Neural cell (in vitro differentiated cells): ENCODE measurements at regions not wholly inside any gene's neighbourhood (a gene's known extent, or its start where the extent isn't known, plus 50 kb on each side); places are given as distances from the start of the nearest gene placed in this dataset.

Source experiments
- H2AFZ ChIP-seq: fragments of 200-600, 300-800 bp; sonication (generic), shearing (Covaris generic); 2 replicates; pipeline ENCODE4 v1.6.0; 2014; ENCODE audit warnings: low read depth, mild to moderate bottlenecking, antibody characterized with exemption, low read length, moderate library complexity
- H3F3A ChIP-seq: fragments of 200-600 bp; shearing (Covaris generic); 2 replicates; pipeline ENCODE4 v1.6.1; 2016; ENCODE audit warnings: mild to moderate bottlenecking, moderate library complexity, mixed read lengths, antibody characterized with exemption, low read length; ENCODE audit not compliant: insufficient read depth, poor library complexity, severe bottlenecking
- H3K27ac ChIP-seq: fragments of 200-600, 300-800 bp; sonication (generic), shearing (Covaris generic); 2 replicates; pipeline ENCODE4 v1.5.1; 2014; ENCODE audit warnings: mild to moderate bottlenecking, low read length, moderate library complexity
- H3K27me3 ChIP-seq: fragments of 300-800, 200-600 bp; sonication (generic), shearing (Covaris generic); 2 replicates; pipeline ENCODE4 v1.6.0; 2014; ENCODE audit warnings: mild to moderate bottlenecking, low read depth, low read length, moderate library complexity; ENCODE audit not compliant: insufficient read depth
- H3K36me3 ChIP-seq: fragments of 300-800, 200-600 bp; sonication (generic), shearing (Covaris generic); 2 replicates; pipeline ENCODE4 v1.5.1; 2014; ENCODE audit warnings: mild to moderate bottlenecking, antibody characterized with exemption, low read length, moderate library complexity; ENCODE audit not compliant: insufficient read depth
- H3K4me2 ChIP-seq: fragments of 300-800, 200-600 bp; sonication (generic), shearing (Covaris generic); 2 replicates; pipeline ENCODE4 v1.6.0; 2014; ENCODE audit warnings: mild to moderate bottlenecking, low read length
- H3K4me3 ChIP-seq: fragments of 300-800, 200-600 bp; sonication (generic), shearing (Covaris generic); 2 replicates; pipeline ENCODE4 v1.5.1; 2014; ENCODE audit warnings: mild to moderate bottlenecking, low read length, moderate library complexity
- H3K79me2 ChIP-seq: fragments of 200-600 bp; shearing (Covaris generic); replicated peaks from 2 replicates; pipeline ENCODE4 v1.6.0; 2014; ENCODE audit warnings: mild to moderate bottlenecking, low read length, moderate library complexity; ENCODE audit not compliant: insufficient read depth
- H3K9ac ChIP-seq: fragments of 300-800, 200-600 bp; sonication (generic), shearing (Covaris generic); 2 replicates; pipeline ENCODE4 v1.6.1; 2016; ENCODE audit warnings: mild to moderate bottlenecking, low read length, mixed read lengths
- H3K9me2 ChIP-seq: fragments of 200-600 bp; shearing (Covaris generic); 2 replicates; pipeline ENCODE4 v1.6.1; 2016; ENCODE audit warnings: mild to moderate bottlenecking, low read length, mixed read lengths; ENCODE audit not compliant: insufficient read depth
- H3K9me3 ChIP-seq: fragments of 200-600, 300-800 bp; sonication (generic), shearing (Covaris generic); 2 replicates; pipeline ENCODE4 v1.6.1; 2016; ENCODE audit warnings: mild to moderate bottlenecking, mixed run types, low read length, moderate library complexity, mixed read lengths
- H4K20me1 ChIP-seq: fragments of 200-600 bp; shearing (Covaris generic); 2 replicates; pipeline ENCODE4 v1.6.1; 2016; ENCODE audit warnings: mild to moderate bottlenecking, mixed run types; ENCODE audit not compliant: insufficient read depth
- EP300 ChIP-seq: fragments of 450-650 bp; conservative IDR thresholded peaks from 2 replicates; pipeline ENCODE4 v1.6.1; 2014; ENCODE audit warnings: antibody characterized with exemption, mild to moderate bottlenecking, moderate library complexity; ENCODE audit not compliant: poor library complexity, severe bottlenecking
- EZH2 ChIP-seq: fragments of 200-600, 300-800 bp; shearing (Covaris generic), sonication (generic); IDR thresholded peaks from 2 replicates; pipeline ENCODE4 v1.6.1; 2014; ENCODE audit warnings: antibody characterized with exemption, low read length, borderline replicate concordance, mild to moderate bottlenecking; ENCODE audit not compliant: insufficient read depth, poor library complexity, severe bottlenecking
- MXI1 ChIP-seq: fragments of 450-650 bp; conservative IDR thresholded peaks from 2 replicates; pipeline ENCODE4 v1.6.1; 2014; ENCODE audit warnings: antibody characterized with exemption, mild to moderate bottlenecking; ENCODE audit not compliant: poor library complexity, severe bottlenecking
- POLR2AphosphoS5 ChIP-seq: IDR thresholded peaks from 2 replicates; pipeline ENCODE4 v1.6.1; 2012
- RAD21 ChIP-seq: fragments of 450-650 bp; conservative IDR thresholded peaks from 2 replicates; pipeline ENCODE4 v1.6.1; 2014; ENCODE audit warnings: antibody characterized with exemption, mild to moderate bottlenecking, moderate library complexity
- REST ChIP-seq: IDR thresholded peaks from 2 replicates; pipeline ENCODE4 v1.6.1; 2012; ENCODE audit warnings: borderline replicate concordance
- SMC3 ChIP-seq: fragments of 450-650 bp; conservative IDR thresholded peaks from 2 replicates; pipeline ENCODE4 v1.6.1; 2014; ENCODE audit warnings: antibody characterized with exemption, mild to moderate bottlenecking, moderate library complexity; ENCODE audit not compliant: poor library complexity
- TAF1 ChIP-seq: IDR thresholded peaks from 2 replicates; pipeline ENCODE4 v1.6.1; 2012; ENCODE audit warnings: low read depth
- TF ChIP-seq, protein P1 (sequence below): fragments of 450-650 bp; IDR thresholded peaks from 2 replicates; pipeline ENCODE4 v1.5.1; 2014; ENCODE audit warnings: antibody characterized with exemption, mild to moderate bottlenecking, moderate library complexity; ENCODE audit not compliant: poor library complexity, severe bottlenecking

DNA sequence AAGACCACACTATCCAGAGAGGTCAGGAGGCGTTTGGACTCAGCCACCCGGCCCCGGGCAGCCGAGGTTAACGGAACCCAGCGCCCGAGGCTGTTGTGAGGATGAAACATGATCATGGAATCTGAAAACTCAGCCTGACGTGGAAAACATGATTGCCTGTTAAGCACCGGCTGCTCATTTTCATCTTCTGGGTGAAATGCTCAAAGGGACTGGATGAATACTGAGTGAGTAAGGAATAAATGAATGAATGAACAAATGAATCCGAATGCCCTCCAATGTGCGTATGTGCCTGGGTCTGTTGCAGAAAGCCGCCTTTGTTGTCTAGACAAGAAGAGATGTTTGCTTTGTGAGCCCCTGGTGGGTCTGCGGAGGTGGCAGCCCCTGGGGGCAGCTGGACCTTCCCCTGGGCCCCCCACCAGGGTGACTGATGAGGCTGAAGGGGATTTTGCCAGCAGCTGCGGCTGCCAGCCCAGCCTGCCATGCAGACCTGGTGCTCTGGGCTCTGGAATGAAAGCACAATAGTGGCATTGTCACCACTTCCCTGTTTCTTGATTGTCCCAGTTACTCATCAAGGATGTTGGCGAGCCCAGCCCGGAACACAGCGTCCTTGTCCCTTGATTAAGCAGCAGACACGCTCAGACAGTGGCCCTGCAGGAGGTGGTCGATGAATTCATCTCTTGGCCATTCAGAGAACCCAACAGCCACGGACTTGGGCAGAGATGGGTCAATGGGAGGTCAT is 211.1 kb downstream of the ANKRD60 start:
- Histone ChIP-seq H3K9me3 (no peaks in the 10 kb centered on the region), H3K4me2 (no peak overlapping the region), H3K9me2 (no peaks in the 10 kb centered on the region), H3K27me3 (no peaks in the 10 kb centered on the region), H4K20me1 (no peaks in the 10 kb centered on the region), H3F3A (no peaks in the 10 kb centered on the region), H3K27ac (no peak overlapping the region), H3K36me3 (no peaks in the 10 kb centered on the region), H2AFZ (no peak overlapping the region), H3K9ac (no peak overlapping the region), H3K79me2 (no peaks in the 10 kb centered on the region), H3K4me3 (no peak overlapping the region)
- TF ChIP-seq, protein P1, sequence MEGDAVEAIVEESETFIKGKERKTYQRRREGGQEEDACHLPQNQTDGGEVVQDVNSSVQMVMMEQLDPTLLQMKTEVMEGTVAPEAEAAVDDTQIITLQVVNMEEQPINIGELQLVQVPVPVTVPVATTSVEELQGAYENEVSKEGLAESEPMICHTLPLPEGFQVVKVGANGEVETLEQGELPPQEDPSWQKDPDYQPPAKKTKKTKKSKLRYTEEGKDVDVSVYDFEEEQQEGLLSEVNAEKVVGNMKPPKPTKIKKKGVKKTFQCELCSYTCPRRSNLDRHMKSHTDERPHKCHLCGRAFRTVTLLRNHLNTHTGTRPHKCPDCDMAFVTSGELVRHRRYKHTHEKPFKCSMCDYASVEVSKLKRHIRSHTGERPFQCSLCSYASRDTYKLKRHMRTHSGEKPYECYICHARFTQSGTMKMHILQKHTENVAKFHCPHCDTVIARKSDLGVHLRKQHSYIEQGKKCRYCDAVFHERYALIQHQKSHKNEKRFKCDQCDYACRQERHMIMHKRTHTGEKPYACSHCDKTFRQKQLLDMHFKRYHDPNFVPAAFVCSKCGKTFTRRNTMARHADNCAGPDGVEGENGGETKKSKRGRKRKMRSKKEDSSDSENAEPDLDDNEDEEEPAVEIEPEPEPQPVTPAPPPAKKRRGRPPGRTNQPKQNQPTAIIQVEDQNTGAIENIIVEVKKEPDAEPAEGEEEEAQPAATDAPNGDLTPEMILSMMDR = no peak
- no peak for TF ChIP-seq RAD21
- TF ChIP-seq MXI1 = no peak
- TF ChIP-seq EZH2 = no peak
- TF ChIP-seq POLR2AphosphoS5 = no peak
- no peak for TF ChIP-seq SMC3
- TF ChIP-seq TAF1 = no peak
- TF ChIP-seq REST = no peak
- TF ChIP-seq EP300 = no peak

DNA sequence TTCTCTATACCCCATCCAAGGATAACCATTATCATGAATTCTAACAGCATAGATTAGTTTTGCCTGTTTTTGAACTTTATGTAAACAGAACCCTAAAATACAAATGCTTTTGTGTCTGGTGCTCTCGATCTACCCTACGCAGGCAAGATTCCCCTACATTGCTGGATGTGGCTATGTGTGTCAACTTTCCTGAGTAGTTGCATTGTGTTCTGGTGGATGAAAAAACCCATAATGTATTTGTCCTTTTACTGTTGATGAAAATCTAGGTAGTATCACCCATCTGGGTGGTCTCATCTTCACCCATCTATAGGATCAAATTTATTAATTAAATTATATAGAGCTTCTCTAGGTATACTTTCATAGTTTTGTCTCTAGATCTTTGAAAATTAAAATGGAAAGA is 211.7 kb downstream of the ANKRD60 start:
- H3K27me3 ChIP-seq = no peaks in the 10 kb centered on the region
- H3K4me2 ChIP-seq = no peak overlapping the region
- TF ChIP-seq SMC3 = no peak
- H3K9ac ChIP-seq = no peak overlapping the region
- no peak overlapping the region for H3K4me3 ChIP-seq
- no peak overlapping the region for H2AFZ ChIP-seq
- no peaks in the 10 kb centered on the region for H3K79me2 ChIP-seq
- H3K9me3 ChIP-seq = no peaks in the 10 kb centered on the region
- no peaks in the 10 kb centered on the region for H3K36me3 ChIP-seq
- no peaks in the 10 kb centered on the region for H4K20me1 ChIP-seq
- no peaks in the 10 kb centered on the region for H3F3A ChIP-seq
- no peak overlapping the region for H3K27ac ChIP-seq
- H3K9me2 ChIP-seq = no peaks in the 10 kb centered on the region
